Keratinocyte (primary cell): ENCODE measurements at regions not wholly inside any gene's neighbourhood (a gene's known extent, or its start where the extent isn't known, plus 50 kb on each side); places are given as distances from the start of the nearest gene placed in this dataset.

Experiments
- CTCF ChIP-seq, 3 experiments: IDR thresholded peaks in 1 of 3; conservative IDR thresholded peaks in 1 of 3; optimal IDR thresholded peaks in 1 of 3; 2 replicates in 2 of 3; 3 replicates in 1 of 3; pipeline versions ENCODE3 to v1.5.1; 2011; ENCODE audit warnings: low read length in 3 of 3, mild to moderate bottlenecking in 3 of 3, moderate library complexity in 2 of 3, control low read depth in 1 of 3, inconsistent platforms in 1 of 3; ENCODE audit not compliant: insufficient read depth in 2 of 3; ENCODE audit errors: extremely low read depth in 1 of 3
- EZH2 ChIP-seq: IDR thresholded peaks from one replicate; pipeline ENCODE4 v1.6.1; 2012; ENCODE audit warnings: inconsistent platforms, mild to moderate bottlenecking, low read length, moderate library complexity

- TF ChIP-seq CTCF (optimal IDR thresholded peaks at IDR 0.05 in 1 of 3, IDR thresholded peaks at IDR 0.05 in 1 of 3, conservative IDR thresholded peaks at IDR 0.05 in 1 of 3; ENCODE audit: extremely low read depth in 1 of 3, insufficient read depth in 2 of 3, low read length in 3 of 3) (no peak), EZH2 (no peak)
Measured at GRCh38 chr9:82682431-82682830, 380.5 kb downstream of the RASEF start.
